ENCODE measurements at regions not wholly inside any gene's neighbourhood (a gene's known extent, or its start where the extent isn't known, plus 50 kb on each side); places are given as distances from the start of the nearest gene placed in this dataset.

GRCh38 chr14:98176892-98177291 lies 1095.1 kb downstream of the BCL11B start:
- no peak for TF ChIP-seq POLR2A (IDR thresholded peaks at IDR 0.05; ENCODE audit: low read length)
- TF ChIP-seq GATA1 (IDR thresholded peaks at IDR 0.05; ENCODE audit: low read depth, low read length), result no peak

Data from erythroblast (primary cell).